ENCODE measurements at regions not wholly inside any gene's neighbourhood (a gene's known extent, or its start where the extent isn't known, plus 50 kb on each side); places are given as distances from the start of the nearest gene placed in this dataset.

GRCh38 chr21:19029816-19030215 is 626.2 kb upstream of the TMPRSS15 start:
- TF ChIP-seq CEBPB (IDR thresholded peaks at IDR 0.05) (no peak), REST (IDR thresholded peaks at IDR 0.05; ENCODE audit: low read depth) (no peak), TAF1 (IDR thresholded peaks at IDR 0.05; ENCODE audit: low read depth) (no peak), EGR1 (IDR thresholded peaks at IDR 0.05) (no peak), NFIC (IDR thresholded peaks at IDR 0.05) (no peak), YY1 (IDR thresholded peaks at IDR 0.05; ENCODE audit: low read depth) (no peak), CREB1 (IDR thresholded peaks at IDR 0.05; ENCODE audit: low read depth) (no peak)

DNA sequence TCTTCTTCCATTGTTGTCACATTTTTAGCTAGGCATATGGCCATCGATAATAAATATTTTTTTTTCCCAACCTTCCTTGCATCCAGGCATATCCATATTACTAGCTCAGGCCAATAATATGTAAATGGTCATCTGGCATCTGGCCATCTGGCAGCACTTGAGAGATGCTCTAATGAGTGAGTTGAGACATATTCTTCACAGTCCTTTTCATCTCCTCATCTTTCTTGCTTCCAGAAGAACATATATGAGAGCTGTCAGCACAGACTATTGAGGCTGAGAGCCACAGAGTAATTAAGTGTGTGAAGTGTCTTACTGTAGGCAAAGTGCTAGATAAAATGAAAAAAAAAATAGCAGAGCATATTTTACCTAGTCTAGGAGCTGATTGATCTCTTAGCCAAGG is 628.4 kb upstream of the TMPRSS15 start:
- TF ChIP-seq CREB1 (IDR thresholded peaks at IDR 0.05; ENCODE audit: low read depth) (no peak), TEAD4 (IDR thresholded peaks at IDR 0.05) (no peak), EP300 (IDR thresholded peaks at IDR 0.05; ENCODE audit: borderline replicate concordance) (no peak), CEBPB (IDR thresholded peaks at IDR 0.05) (no peak), EGR1 (IDR thresholded peaks at IDR 0.05) (no peak), NFIC (IDR thresholded peaks at IDR 0.05) (no peak), MAX (IDR thresholded peaks at IDR 0.05) (no peak), TCF12 (IDR thresholded peaks at IDR 0.05; ENCODE audit: low read depth) (no peak), RAD21 (IDR thresholded peaks at IDR 0.05; ENCODE audit: low read depth) (no peak), ZBTB7A (IDR thresholded peaks at IDR 0.05; ENCODE audit: low read depth) (no peak), TAF1 (IDR thresholded peaks at IDR 0.05; ENCODE audit: low read depth) (no peak), FOXM1 (IDR thresholded peaks at IDR 0.05; ENCODE audit: borderline replicate concordance, low read depth) (no peak), REST (IDR thresholded peaks at IDR 0.05; ENCODE audit: low read depth) (no peak), YY1 (IDR thresholded peaks at IDR 0.05; ENCODE audit: low read depth) (no peak)
- TF ChIP-seq, protein P1, sequence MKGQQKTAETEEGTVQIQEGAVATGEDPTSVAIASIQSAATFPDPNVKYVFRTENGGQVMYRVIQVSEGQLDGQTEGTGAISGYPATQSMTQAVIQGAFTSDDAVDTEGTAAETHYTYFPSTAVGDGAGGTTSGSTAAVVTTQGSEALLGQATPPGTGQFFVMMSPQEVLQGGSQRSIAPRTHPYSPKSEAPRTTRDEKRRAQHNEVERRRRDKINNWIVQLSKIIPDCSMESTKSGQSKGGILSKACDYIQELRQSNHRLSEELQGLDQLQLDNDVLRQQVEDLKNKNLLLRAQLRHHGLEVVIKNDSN (IDR thresholded peaks at IDR 0.05): no peak

DNA sequence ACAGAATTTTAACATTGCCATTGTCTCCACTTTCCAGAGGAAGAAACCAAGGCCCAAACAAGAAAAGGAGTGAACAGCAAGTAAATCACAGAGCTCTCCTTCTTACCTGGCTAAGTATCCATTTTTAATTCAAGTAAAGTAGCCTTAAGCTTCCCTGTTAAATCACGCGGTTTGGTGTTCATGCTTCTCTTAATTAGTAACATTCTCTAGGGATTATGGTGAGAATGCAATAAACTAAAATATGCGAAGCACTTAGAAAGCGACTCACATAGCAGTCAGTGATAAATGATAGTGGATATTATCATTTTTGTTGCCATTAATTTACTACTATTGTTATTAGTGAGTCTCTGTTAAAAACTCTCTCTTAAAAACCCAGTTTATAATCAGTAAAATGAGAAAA is 630.5 kb upstream of the TMPRSS15 start:
- TF ChIP-seq REST (IDR thresholded peaks at IDR 0.05; ENCODE audit: low read depth) (no peak), TAF1 (IDR thresholded peaks at IDR 0.05; ENCODE audit: low read depth) (no peak), EP300 (IDR thresholded peaks at IDR 0.05; ENCODE audit: borderline replicate concordance) (no peak), EGR1 (IDR thresholded peaks at IDR 0.05) (no peak), FOXM1 (IDR thresholded peaks at IDR 0.05; ENCODE audit: borderline replicate concordance, low read depth) (no peak), YY1 (IDR thresholded peaks at IDR 0.05; ENCODE audit: low read depth) (no peak), NFIC (IDR thresholded peaks at IDR 0.05) (no peak), RAD21 (IDR thresholded peaks at IDR 0.05; ENCODE audit: low read depth) (no peak), CEBPB (IDR thresholded peaks at IDR 0.05) (no peak), ZBTB7A (IDR thresholded peaks at IDR 0.05; ENCODE audit: low read depth) (no peak)
- TF ChIP-seq, protein P1 (IDR thresholded peaks at IDR 0.05): no peak

- no peak for TF ChIP-seq TEAD4 (IDR thresholded peaks at IDR 0.05)
- TF ChIP-seq TAF1 (IDR thresholded peaks at IDR 0.05; ENCODE audit: low read depth): no peak
- TF ChIP-seq TCF12 (IDR thresholded peaks at IDR 0.05; ENCODE audit: low read depth): no peak
- no peak for TF ChIP-seq CREB1 (IDR thresholded peaks at IDR 0.05; ENCODE audit: low read depth)
- no peak for TF ChIP-seq REST (IDR thresholded peaks at IDR 0.05; ENCODE audit: low read depth)
- TF ChIP-seq EP300 (IDR thresholded peaks at IDR 0.05; ENCODE audit: borderline replicate concordance): no peak
- no peak for TF ChIP-seq NFIC (IDR thresholded peaks at IDR 0.05)
- TF ChIP-seq MAX (IDR thresholded peaks at IDR 0.05): no peak
- no peak for TF ChIP-seq YY1 (IDR thresholded peaks at IDR 0.05; ENCODE audit: low read depth)
- TF ChIP-seq, protein P1 (IDR thresholded peaks at IDR 0.05): no peak
- TF ChIP-seq EGR1 (IDR thresholded peaks at IDR 0.05): no peak
Observed at GRCh38 chr21:19034560-19034959, 631.0 kb upstream of the TMPRSS15 start.
